Heart left ventricle (tissue), 16 donors: ENCODE measurements at regions not wholly inside any gene's neighbourhood (a gene's known extent, or its start where the extent isn't known, plus 50 kb on each side); places are given as distances from the start of the nearest gene placed in this dataset.
A peak's percentile ranks its signal among the peaks of the same experiment; 100 is the strongest.

ENCODE experiments used
- ATAC-seq, 4 donors: fragments of 200-7000 bp; cut with Tn5 transposase; one replicate each; pipeline ENCODE4 v1.9.1; 2020 to 2022; ENCODE audit warnings: moderate library complexity in 4 of 4, mild to moderate bottlenecking in 3 of 4, moderate number of reproducible peaks in 1 of 4
- DNase-seq, 5 donors: peaks; one replicate each; pipeline ENCODE4 v3.0.0-alpha.2; 2020
- H3K27ac ChIP-seq, 12 donors: fragments of 200-600 bp; sonication (generic) in 4 of 12; one replicate each; pipeline versions ENCODE4 v1.5.0 to v1.8.0; 2016 to 2022; ENCODE audit warnings: mild to moderate bottlenecking in 2 of 12
- H3K27me3 ChIP-seq, 9 donors: fragments of 200-600 bp; sonication (generic) in 2 of 9; one replicate each; pipeline versions ENCODE4 v1.5.1 to v1.8.0; 2016 to 2022; ENCODE audit warnings: mild to moderate bottlenecking in 3 of 9
- H3K36me3 ChIP-seq, 9 donors: fragments of 200-600 bp; sonication (generic) in 2 of 9; one replicate each; pipeline versions ENCODE4 v1.5.0 to v1.8.0; 2018 to 2022; ENCODE audit warnings: mild to moderate bottlenecking in 2 of 9
- H3K4me1 ChIP-seq, 12 donors: fragments of 200-600 bp; sonication (generic) in 4 of 12; one replicate each; pipeline versions ENCODE4 v1.5.0 to v1.8.0; 2016 to 2022; ENCODE audit warnings: mild to moderate bottlenecking in 3 of 12
- H3K4me3 ChIP-seq, 12 donors: fragments of 200-600 bp; sonication (generic) in 4 of 12; one replicate each; pipeline versions ENCODE4 v1.5.0 to v1.8.0; 2017 to 2022; ENCODE audit warnings: mild to moderate bottlenecking in 9 of 12, moderate library complexity in 4 of 12
- H3K9me3 ChIP-seq, 12 donors: fragments of 200-600 bp; sonication (generic) in 4 of 12; one replicate each; pipeline versions ENCODE4 v1.5.0 to v1.8.0; 2016 to 2022; ENCODE audit warnings: mild to moderate bottlenecking in 1 of 12
- POLR2A ChIP-seq, 2 donors: fragments of 450-650 bp; IDR thresholded peaks; one replicate each; pipeline ENCODE4 v1.6.1; 2017; ENCODE audit warnings: antibody characterized with exemption in 2 of 2, mild to moderate bottlenecking in 2 of 2, moderate library complexity in 2 of 2
- WGBS, 4 donors: extraction: QIAGEN DNeasy Blood & Tissue Kit in 2 of 4; methylation state at CpG; one replicate each; pipeline versions ENCODE4 v1.1.5 to v1.1.7; 2013 to 2018; 5-methylcytosine and 5-hydroxymethylcytosine counted together
- intact Hi-C, 10 donors: fragments of 100-400 bp; cut with DNase I; formaldehyde crosslinking; loops; one replicate each; pipeline versions ENCODE4 v1.11.1 to v1.14.2; 2022
- TF ChIP-seq, protein P1 (sequence below), 12 donors: fragments of 200-600 bp; sonication (generic) in 4 of 12; IDR thresholded peaks; one replicate each; pipeline versions ENCODE4 v1.5.0 to v1.8.0; 2018 to 2022; ENCODE audit warnings: antibody characterized with exemption in 12 of 12, mild to moderate bottlenecking in 5 of 12
- donor health status: ischemic (EF 13 %, LVEDD 7.1; RV severe dilation, severe dysfunction).
- donor health status: healthy with polysubstance abuse.
- donor health status: DM: no; HTN: yes; CAD: no.
- donor health status: DM: no; HTN: no; CAD: no.
- donor health status: ischemic (EF 25% LVEDD 6.9; RV normal size, moderate dysfunction).
- donor health status: ischemic (EF 25% LVEDD 5.7; RV mildly dilated, moderate dysfunction).
- donor health status: healthy.
- donor health status: DM: yes; HTN: yes; CAD: no.
- donor health status: ischemic (EF 35%, LVEDD 5.7; RV mildly dilated, moderate dysfunction).
- donor health status: nonischemic (EF 11% LVEDD 7.7; RV severe dilation, severe dysfunction).
- donor health status: DM: yes; HTN: yes; CAD: no.
- donor health status: PGD.
- donor health status: ischemic (EF 29% LVEDD 5.4; RV normal size, mild dysfunction).
- donor health status: nonischemic (EF 23%, LVEDD 6.1; RV moderate dilation, normal function).

GRCh38 chr3:484341-484740 lies 287.8 kb downstream of the CHL1 start:
- Histone ChIP-seq H3K4me3 (no peak overlapping the region), H3K27ac (peak overlapping the region in 1 of 12 donors; percentile 36), H3K27me3 (no peaks in the 10 kb centered on the region), H3K36me3 (no peaks in the 10 kb centered on the region), H3K9me3 (peaks cover 0 to 7% (median 0%) of the 10 kb centered on the region in 12 donors), H3K4me1 (peaks cover 0 to 2% (median 0%) of the 10 kb centered on the region in 12 donors)
- ATAC-seq (no peak), DNase-seq (no peak)
- intact Hi-C loops, result no loop called here
- 29 to 36% (median 34%) methylated on average over 2 of the region's 2 CpGs for WGBS, 4 donors
- TF ChIP-seq, protein P1, sequence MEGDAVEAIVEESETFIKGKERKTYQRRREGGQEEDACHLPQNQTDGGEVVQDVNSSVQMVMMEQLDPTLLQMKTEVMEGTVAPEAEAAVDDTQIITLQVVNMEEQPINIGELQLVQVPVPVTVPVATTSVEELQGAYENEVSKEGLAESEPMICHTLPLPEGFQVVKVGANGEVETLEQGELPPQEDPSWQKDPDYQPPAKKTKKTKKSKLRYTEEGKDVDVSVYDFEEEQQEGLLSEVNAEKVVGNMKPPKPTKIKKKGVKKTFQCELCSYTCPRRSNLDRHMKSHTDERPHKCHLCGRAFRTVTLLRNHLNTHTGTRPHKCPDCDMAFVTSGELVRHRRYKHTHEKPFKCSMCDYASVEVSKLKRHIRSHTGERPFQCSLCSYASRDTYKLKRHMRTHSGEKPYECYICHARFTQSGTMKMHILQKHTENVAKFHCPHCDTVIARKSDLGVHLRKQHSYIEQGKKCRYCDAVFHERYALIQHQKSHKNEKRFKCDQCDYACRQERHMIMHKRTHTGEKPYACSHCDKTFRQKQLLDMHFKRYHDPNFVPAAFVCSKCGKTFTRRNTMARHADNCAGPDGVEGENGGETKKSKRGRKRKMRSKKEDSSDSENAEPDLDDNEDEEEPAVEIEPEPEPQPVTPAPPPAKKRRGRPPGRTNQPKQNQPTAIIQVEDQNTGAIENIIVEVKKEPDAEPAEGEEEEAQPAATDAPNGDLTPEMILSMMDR (IDR thresholded peaks at IDR 0.05), result no peak
- TF ChIP-seq POLR2A (IDR thresholded peaks at IDR 0.05), result no peak

GRCh38 chr3:487614-488013 lies 291.1 kb downstream of the CHL1 start:
- intact Hi-C loops, result no loop called here
- Histone ChIP-seq H3K27me3 (no peaks in the 10 kb centered on the region), H3K27ac (no peak overlapping the region), H3K36me3 (no peaks in the 10 kb centered on the region), H3K4me3 (no peak overlapping the region), H3K4me1 (peaks cover 0 to 2% (median 0%) of the 10 kb centered on the region in 12 donors), H3K9me3 (peaks cover 0 to 7% (median 0%) of the 10 kb centered on the region in 12 donors)
- TF ChIP-seq POLR2A (IDR thresholded peaks at IDR 0.05), result no peak
- TF ChIP-seq, protein P1 (IDR thresholded peaks at IDR 0.05), result no peak
- DNase-seq (no peak), ATAC-seq (no peak)
- 30 to 80% (median 44%) methylated on average over 2 of the region's 2 CpGs for WGBS, 4 donors

DNA sequence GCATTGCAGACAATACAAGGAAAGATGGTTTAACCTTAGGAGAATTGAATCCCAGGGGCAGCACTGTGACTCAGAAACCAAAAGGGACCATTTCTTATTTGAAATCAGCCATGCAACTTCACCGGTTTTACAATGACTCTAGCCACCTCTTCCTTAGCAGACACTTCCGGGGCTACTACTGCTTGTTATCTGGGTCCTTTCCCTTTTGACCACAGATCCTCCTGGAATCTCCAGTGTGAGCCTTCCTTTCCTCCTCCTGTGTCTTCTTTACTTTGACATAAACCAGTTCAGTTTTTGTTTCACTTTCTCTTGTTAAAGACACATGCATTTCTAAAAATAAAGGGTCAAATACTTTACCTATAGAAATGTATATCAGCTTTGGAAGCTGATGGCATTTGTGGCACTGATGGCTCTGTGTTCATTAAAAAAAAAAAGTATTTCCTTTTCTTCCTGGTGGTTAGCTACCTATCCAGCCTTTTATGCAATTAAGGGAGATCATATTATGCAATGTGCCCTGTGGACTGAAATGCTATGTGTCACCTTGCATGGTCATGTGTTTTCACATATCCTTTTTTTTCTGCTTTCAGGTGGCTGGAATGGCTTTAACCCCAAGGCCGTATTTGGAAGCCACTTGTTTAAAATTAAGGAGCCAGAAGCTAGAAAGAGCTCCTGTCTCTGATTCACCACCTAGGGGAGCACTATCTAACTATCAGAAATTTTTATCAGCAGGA lies 296.2 kb downstream of the CHL1 start:
- Histone ChIP-seq H3K9me3 (peaks cover 0 to 7% (median 0%) of the 10 kb centered on the region in 12 donors), H3K27me3 (no peaks in the 10 kb centered on the region), H3K4me3 (no peak overlapping the region), H3K4me1 (no peaks in the 10 kb centered on the region), H3K27ac (no peak overlapping the region), H3K36me3 (no peaks in the 10 kb centered on the region)
- intact Hi-C loops, result no loop called here
- ATAC-seq (no peak), DNase-seq (no peak)
- TF ChIP-seq, protein P1 (IDR thresholded peaks at IDR 0.05), result no peak
- no peak for TF ChIP-seq POLR2A (IDR thresholded peaks at IDR 0.05)
- 33 to 39% (median 37%) methylated on average over 3 of the region's 3 CpGs for WGBS, 4 donors

GRCh38 chr3:494190-494589 lies 297.6 kb downstream of the CHL1 start:
- ATAC-seq (no peak), DNase-seq (no peak)
- Histone ChIP-seq H3K4me1 (no peaks in the 10 kb centered on the region), H3K27me3 (no peaks in the 10 kb centered on the region), H3K9me3 (no peaks in the 10 kb centered on the region), H3K4me3 (no peak overlapping the region), H3K27ac (no peak overlapping the region), H3K36me3 (no peaks in the 10 kb centered on the region)
- TF ChIP-seq, protein P1 (IDR thresholded peaks at IDR 0.05), result no peak
- no peak for TF ChIP-seq POLR2A (IDR thresholded peaks at IDR 0.05)
- WGBS, 4 donors, result 81 to 86% (median 82%) methylated on average over 4 of the region's 4 CpGs
- intact Hi-C loops, result no loop called here
